Muscle layer of colon (tissue), 2 donors: ENCODE measurements at regions not wholly inside any gene's neighbourhood (a gene's known extent, or its start where the extent isn't known, plus 50 kb on each side); places are given as distances from the start of the nearest gene placed in this dataset.

ENCODE experiments used
- H3K27ac ChIP-seq: one replicate; pipeline ENCODE4 v1.7.0; 2013; ENCODE audit warnings: low read depth, mild to moderate bottlenecking, low read length, moderate library complexity
- H3K27me3 ChIP-seq, 2 donors: one replicate each; pipeline ENCODE4 v1.7.0; 2013; ENCODE audit warnings: low read length in 2 of 2, mild to moderate bottlenecking in 2 of 2; ENCODE audit not compliant: insufficient read depth in 2 of 2, control insufficient read depth in 1 of 2
- H3K36me3 ChIP-seq: one replicate; pipeline ENCODE4 v1.7.0; 2013; ENCODE audit warnings: mild to moderate bottlenecking, low read length; ENCODE audit not compliant: insufficient read depth
- H3K4me1 ChIP-seq: one replicate; pipeline ENCODE4 v1.7.0; 2013; ENCODE audit warnings: mild to moderate bottlenecking, low read length; ENCODE audit not compliant: insufficient read depth
- H3K4me3 ChIP-seq, 2 donors: one replicate each; pipeline ENCODE4 v1.7.0; 2013; ENCODE audit warnings: low read length in 2 of 2, low read depth in 1 of 2, mild to moderate bottlenecking in 1 of 2, moderate library complexity in 1 of 2
- H3K9ac ChIP-seq: one replicate; pipeline ENCODE4 v1.7.0; 2013; ENCODE audit warnings: low read length
- H3K9me3 ChIP-seq: one replicate; pipeline ENCODE4 v1.7.0; 2013; ENCODE audit warnings: mild to moderate bottlenecking, low read length
- donor health status: abdominal sarcoma.
- donor health status: Adenocarcinoma of cecum.

- Histone ChIP-seq H3K9me3 (no peaks in the 10 kb centered on the region), H3K27ac (no peak overlapping the region), H3K9ac (no peak overlapping the region), H3K4me1 (peaks cover 39% of the 10 kb centered on the region), H3K4me3 (no peak overlapping the region), H3K36me3 (no peaks in the 10 kb centered on the region), H3K27me3 (no peaks in the 10 kb centered on the region)
Observed at GRCh38 chr5:81855591-81855990, 104.7 kb upstream of the SSBP2 start.

- Histone ChIP-seq H3K4me3 (no peak overlapping the region), H3K27me3 (no peaks in the 10 kb centered on the region), H3K9ac (no peak overlapping the region), H3K27ac (peak overlapping the region; percentile 45), H3K9me3 (no peaks in the 10 kb centered on the region), H3K4me1 (peaks cover 45% of the 10 kb centered on the region), H3K36me3 (no peaks in the 10 kb centered on the region)
Observed at GRCh38 chr5:81854915-81855314, 104.0 kb upstream of the SSBP2 start.

GRCh38 chr5:81854485-81854884, 103.6 kb upstream of the SSBP2 start:
- H3K27me3 ChIP-seq: no peaks in the 10 kb centered on the region
- H3K4me3 ChIP-seq: no peak overlapping the region
- no peak overlapping the region for H3K9ac ChIP-seq
- no peaks in the 10 kb centered on the region for H3K36me3 ChIP-seq
- H3K9me3 ChIP-seq: no peaks in the 10 kb centered on the region
- peak overlapping the region; percentile 45 for H3K27ac ChIP-seq
- peaks cover 50% of the 10 kb centered on the region for H3K4me1 ChIP-seq

GRCh38 chr5:81853030-81853357, 102.1 kb upstream of the SSBP2 start:
- no peaks in the 10 kb centered on the region for H3K36me3 ChIP-seq
- peak overlapping the region; percentile 69 for H3K27ac ChIP-seq
- H3K9me3 ChIP-seq: no peaks in the 10 kb centered on the region
- no peaks in the 10 kb centered on the region for H3K27me3 ChIP-seq
- H3K9ac ChIP-seq: no peak overlapping the region
- peak overlapping the region; percentile 29 to 52 for H3K4me3 ChIP-seq
- H3K4me1 ChIP-seq: peaks cover 60% of the 10 kb centered on the region

GRCh38 chr5:81852291-81853029, 101.6 kb upstream of the SSBP2 start:
- no peaks in the 10 kb centered on the region for H3K36me3 ChIP-seq
- H3K4me1 ChIP-seq: peaks cover 60% of the 10 kb centered on the region
- H3K4me3 ChIP-seq: peak overlapping the region; percentile 29 to 52
- H3K9me3 ChIP-seq: no peaks in the 10 kb centered on the region
- no peaks in the 10 kb centered on the region for H3K27me3 ChIP-seq
- peak overlapping the region; percentile 69 for H3K27ac ChIP-seq
- H3K9ac ChIP-seq: peak overlapping the region; percentile 17

GRCh38 chr5:81851481-81852178, 100.7 kb upstream of the SSBP2 start:
- H3K9ac ChIP-seq: peak overlapping the region; percentile 1
- no peaks in the 10 kb centered on the region for H3K36me3 ChIP-seq
- peak overlapping the region; percentile 38 to 54 for H3K4me3 ChIP-seq
- no peaks in the 10 kb centered on the region for H3K9me3 ChIP-seq
- H3K27me3 ChIP-seq: no peaks in the 10 kb centered on the region
- peak overlapping the region; percentile 92 for H3K27ac ChIP-seq
- H3K4me1 ChIP-seq: peaks cover 54% of the 10 kb centered on the region

GRCh38 chr5:81850501-81851357, 99.8 kb upstream of the SSBP2 start:
- Histone ChIP-seq H3K4me1 (peaks cover 53% of the 10 kb centered on the region), H3K27me3 (no peaks in the 10 kb centered on the region), H3K36me3 (no peaks in the 10 kb centered on the region), H3K4me3 (peak overlapping the region; percentile 38 to 54), H3K9ac (peak overlapping the region; percentile 1), H3K9me3 (no peaks in the 10 kb centered on the region), H3K27ac (peak overlapping the region; percentile 92)

- Histone ChIP-seq H3K9ac (no peak overlapping the region), H3K27me3 (no peaks in the 10 kb centered on the region), H3K9me3 (no peaks in the 10 kb centered on the region), H3K4me1 (peaks cover 52% of the 10 kb centered on the region), H3K27ac (peak overlapping the region; percentile 92), H3K36me3 (no peaks in the 10 kb centered on the region), H3K4me3 (no peak overlapping the region)
Observed at GRCh38 chr5:81849770-81850367, 99.0 kb upstream of the SSBP2 start.

GRCh38 chr5:81848362-81848880, 97.5 kb upstream of the SSBP2 start:
- Histone ChIP-seq H3K4me1 (peaks cover 48% of the 10 kb centered on the region), H3K9me3 (no peaks in the 10 kb centered on the region), H3K27me3 (no peaks in the 10 kb centered on the region), H3K36me3 (no peaks in the 10 kb centered on the region), H3K27ac (no peak overlapping the region), H3K9ac (no peak overlapping the region), H3K4me3 (peak overlapping the region in 1 of 2 donors; percentile 30)

- Histone ChIP-seq H3K27ac (no peak overlapping the region), H3K36me3 (no peaks in the 10 kb centered on the region), H3K4me1 (peaks cover 42% of the 10 kb centered on the region), H3K27me3 (no peaks in the 10 kb centered on the region), H3K4me3 (no peak overlapping the region), H3K9me3 (no peaks in the 10 kb centered on the region), H3K9ac (no peak overlapping the region)
Observed at GRCh38 chr5:81846301-81846700, 95.4 kb upstream of the SSBP2 start.

GRCh38 chr5:81843845-81844244, 92.9 kb upstream of the SSBP2 start:
- no peaks in the 10 kb centered on the region for H3K9me3 ChIP-seq
- no peak overlapping the region for H3K4me3 ChIP-seq
- no peak overlapping the region for H3K9ac ChIP-seq
- H3K4me1 ChIP-seq: peaks cover 20% of the 10 kb centered on the region
- no peak overlapping the region for H3K27ac ChIP-seq
- H3K27me3 ChIP-seq: no peaks in the 10 kb centered on the region
- no peaks in the 10 kb centered on the region for H3K36me3 ChIP-seq
